HL-60 (cell line): ENCODE measurements at regions not wholly inside any gene's neighbourhood (a gene's known extent, or its start where the extent isn't known, plus 50 kb on each side); places are given as distances from the start of the nearest gene placed in this dataset.

Experiments used
- POLR2AphosphoS5 ChIP-seq: IDR thresholded peaks from 2 replicates; pipeline ENCODE4 v1.6.1; 2012; ENCODE audit warnings: low read depth
- TF ChIP-seq, protein P1 (sequence below): IDR thresholded peaks from one replicate; pipeline ENCODE4 v1.5.1; 2011; ENCODE audit warnings: low read length, control low read depth, inconsistent platforms; ENCODE audit not compliant: insufficient read depth

GRCh38 chr10:18955061-18955460 is 93.5 kb upstream of the MALRD1 start:
- TF ChIP-seq, protein P1, sequence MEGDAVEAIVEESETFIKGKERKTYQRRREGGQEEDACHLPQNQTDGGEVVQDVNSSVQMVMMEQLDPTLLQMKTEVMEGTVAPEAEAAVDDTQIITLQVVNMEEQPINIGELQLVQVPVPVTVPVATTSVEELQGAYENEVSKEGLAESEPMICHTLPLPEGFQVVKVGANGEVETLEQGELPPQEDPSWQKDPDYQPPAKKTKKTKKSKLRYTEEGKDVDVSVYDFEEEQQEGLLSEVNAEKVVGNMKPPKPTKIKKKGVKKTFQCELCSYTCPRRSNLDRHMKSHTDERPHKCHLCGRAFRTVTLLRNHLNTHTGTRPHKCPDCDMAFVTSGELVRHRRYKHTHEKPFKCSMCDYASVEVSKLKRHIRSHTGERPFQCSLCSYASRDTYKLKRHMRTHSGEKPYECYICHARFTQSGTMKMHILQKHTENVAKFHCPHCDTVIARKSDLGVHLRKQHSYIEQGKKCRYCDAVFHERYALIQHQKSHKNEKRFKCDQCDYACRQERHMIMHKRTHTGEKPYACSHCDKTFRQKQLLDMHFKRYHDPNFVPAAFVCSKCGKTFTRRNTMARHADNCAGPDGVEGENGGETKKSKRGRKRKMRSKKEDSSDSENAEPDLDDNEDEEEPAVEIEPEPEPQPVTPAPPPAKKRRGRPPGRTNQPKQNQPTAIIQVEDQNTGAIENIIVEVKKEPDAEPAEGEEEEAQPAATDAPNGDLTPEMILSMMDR: no peak
- no peak for TF ChIP-seq POLR2AphosphoS5
